HG02610 (cell line): ENCODE measurements at regions not wholly inside any gene's neighbourhood (a gene's known extent, or its start where the extent isn't known, plus 50 kb on each side); places are given as distances from the start of the nearest gene placed in this dataset.
"Not testable (repeated sequence)": the region's sequence is repeated elsewhere in the genome, so short reads cannot be mapped to it uniquely, and the experiment has no call there.

Source experiments
- ATAC-seq: cut with Tn5 transposase; IDR thresholded peaks from one replicate; pipeline ENCODE4 v1.9.1; 2021; ENCODE audit warnings: mild to moderate bottlenecking, moderate library complexity; ENCODE audit not compliant: unreplicated experiment

DNA sequence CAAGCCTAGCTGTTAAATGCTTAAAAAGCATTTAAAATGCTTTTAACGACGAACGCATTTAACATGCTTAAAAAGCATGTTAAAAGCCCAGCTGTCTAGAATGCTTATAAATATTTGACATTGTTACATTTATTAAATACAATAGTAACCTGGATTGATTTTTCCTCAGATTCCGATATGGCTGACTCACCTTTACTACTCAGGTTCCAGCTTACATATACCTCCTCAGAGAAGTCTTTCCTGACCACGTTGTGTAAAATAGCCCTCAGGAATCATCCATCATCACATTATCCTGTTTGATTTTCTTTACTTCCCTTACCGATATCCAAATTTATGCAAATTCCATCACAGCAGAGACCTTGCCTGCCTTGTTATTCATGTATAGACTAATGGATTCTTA, 51.4 kb downstream of the SLC41A2 start:
- ATAC-seq, result no peak

DNA sequence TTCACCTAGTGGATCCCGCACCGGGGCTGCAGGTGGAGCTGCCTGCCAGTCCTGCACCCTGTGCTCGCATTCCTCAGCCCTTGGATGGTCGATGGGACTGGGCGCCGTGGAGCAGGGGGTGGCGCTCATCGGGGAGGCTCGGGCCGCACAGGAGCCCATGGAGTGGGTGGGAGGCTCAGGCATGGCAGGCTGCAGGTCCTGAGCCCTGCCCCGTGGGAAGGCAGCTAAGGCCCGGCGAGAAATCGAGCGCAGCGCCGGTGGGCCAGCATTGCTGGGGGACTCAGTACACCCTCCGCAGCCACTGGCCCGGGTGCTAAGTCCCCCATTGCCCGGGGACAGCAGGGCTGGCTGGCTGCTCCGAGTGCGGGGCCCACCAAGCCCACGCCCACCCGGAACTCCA, 52.6 kb downstream of the SLC41A2 start:
- ATAC-seq, result not testable (repeated sequence)

DNA sequence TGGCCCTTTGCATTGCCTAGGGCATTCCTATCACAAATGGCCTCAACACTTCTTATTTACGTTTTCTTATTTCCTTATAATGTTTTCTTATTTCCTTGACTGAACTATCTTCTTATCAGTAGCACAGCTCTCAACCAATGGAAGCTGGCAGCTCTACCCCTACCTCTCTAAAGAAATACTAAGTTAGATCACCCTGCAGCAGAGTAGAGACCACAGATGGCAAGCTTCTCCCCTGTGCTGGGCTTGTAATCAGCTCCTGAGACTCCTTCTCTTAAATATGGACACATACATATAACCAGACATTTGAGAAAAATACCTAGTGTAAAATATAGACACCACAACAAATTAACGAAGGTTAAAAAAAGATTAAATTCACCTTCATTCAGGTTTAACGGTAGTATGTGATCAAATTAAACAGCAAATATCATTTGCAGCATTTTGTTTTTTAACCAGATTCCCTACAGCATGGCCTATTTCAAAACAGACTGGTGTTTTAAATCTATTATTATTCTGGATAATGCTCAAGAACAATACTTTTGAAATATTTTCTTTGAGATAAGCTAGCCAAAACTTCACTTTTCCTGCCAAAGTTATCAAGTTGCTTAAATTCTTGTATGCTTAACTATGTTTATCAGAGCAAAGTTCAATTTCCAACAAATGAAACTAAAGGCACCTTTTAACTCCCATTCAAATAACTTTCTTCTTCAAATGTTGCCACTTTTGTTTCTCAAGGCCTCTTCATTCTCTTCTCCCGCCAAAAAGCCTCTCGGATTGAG, 54.3 kb downstream of the SLC41A2 start:
- ATAC-seq, result no peak

DNA sequence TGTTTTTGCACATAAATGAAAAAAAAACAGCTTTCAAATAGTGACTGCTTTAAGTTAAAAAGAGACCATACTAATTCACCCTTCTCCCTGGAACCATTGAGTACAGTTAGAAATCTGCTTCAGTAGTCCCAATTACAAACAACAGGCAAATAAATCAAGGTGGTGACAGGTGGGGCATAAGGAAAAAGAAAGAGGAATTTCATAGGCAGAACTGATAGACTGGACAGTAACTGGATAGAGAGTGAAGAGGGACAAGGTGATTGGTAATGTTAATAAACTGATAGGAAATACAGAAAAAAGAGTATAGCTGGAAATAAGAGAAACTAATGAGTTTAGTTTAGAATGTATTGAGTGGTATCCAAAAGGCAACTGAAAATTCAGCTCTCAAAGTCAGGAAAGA, 56.0 kb downstream of the SLC41A2 start:
- no peak for ATAC-seq

DNA sequence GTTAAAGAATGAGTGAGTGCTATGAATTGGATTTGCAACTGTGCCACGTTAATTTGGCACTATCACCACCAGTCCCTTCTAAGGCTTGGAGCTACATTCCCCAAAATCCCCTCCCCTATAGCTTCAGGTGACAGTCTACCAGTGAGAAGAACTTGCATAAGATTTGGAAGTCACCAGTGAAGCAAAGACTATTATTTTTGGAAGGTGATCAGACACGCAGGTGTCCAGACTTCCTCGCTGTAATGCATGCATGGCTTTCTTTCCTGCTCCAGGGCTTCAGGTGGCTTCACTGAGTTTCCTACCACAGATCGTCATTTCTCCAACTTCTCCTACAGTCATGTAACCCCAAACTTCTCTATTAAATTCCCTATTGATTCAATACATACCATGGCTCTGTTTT, 61.4 kb downstream of the SLC41A2 start:
- ATAC-seq, result no peak

DNA sequence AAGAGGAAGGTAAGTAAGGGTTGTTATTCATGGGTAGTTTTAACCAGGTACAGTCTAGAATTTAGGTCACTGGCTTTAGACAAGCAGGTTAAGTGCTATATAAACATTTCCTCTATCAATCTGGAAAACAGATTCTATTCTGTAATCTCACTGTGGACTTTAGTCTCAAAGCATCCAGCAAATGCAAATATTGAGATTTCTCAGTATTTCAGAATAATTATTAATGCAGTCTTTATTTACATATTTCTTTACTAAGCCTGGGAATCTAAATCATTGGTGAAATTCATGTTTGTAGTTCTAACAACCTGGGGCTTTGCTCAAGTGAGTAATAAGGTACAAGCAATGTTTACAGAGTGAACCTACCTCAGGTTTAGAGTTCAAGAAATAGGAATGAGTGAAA, 61.9 kb downstream of the SLC41A2 start:
- ATAC-seq, result no peak

DNA sequence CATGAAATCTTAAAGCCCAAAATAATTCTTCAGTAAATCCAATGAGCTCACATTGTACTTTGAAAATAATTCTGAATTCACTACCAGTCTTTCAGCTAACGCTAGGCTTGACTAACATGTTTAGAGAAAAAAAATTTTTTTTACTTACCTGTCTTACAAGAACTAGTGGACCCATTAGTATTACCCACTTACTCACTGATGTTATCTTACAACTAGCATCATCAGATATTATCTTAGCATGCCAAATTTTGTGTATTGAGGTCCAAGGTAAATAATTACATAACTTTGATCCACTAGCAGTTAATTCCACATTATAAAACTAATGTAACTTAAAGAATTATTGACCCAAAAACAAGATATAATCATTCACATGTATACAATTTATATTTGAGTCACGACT, 62.7 kb downstream of the SLC41A2 start:
- ATAC-seq, result no peak

DNA sequence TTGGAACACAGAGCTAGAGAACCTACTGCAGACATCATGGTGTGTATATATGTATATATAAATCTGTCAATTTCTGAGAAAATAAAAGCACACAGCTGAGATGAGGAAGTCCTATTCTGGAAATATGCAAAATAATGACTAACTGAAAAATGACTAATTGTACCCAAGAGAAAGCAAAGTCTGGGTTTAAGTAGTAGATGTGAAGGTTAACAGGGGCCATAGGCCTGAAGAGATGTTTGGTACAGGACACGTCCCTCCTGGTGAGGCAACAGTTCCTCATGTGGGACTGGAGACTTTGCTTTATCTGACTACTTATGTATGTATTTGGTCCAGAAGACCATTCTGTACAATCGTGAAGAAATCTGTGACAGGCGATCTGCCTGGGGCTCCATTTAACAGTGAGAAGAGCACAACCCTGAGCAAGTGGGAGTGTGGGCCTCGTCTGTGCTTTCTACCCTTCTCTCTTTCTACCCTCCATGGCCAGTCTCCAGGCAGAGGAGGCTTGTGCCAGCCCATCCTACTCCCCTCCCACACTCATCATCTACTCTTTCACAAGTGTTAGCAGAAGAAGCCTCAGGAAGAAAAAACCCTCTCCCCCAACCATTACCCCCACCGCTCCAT, 67.5 kb downstream of the SLC41A2 start:
- no peak for ATAC-seq

DNA sequence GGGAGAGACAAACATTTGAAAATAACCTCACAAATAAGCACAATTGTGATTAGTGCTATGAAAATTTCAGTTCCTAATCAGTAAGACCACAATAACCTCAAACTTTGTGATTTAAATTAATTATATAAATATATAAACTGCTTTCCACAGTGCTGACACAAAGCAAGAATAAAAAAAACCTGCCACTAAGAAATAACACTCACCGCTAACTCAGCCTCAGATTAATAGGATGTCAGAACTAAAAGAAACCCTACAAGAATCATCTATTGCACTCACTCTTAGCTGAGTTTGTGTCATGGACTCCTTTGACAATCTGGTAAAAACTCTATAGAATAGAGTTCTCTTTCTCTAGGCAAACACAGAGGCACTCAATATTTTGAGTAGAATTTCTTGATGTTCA, 68.4 kb downstream of the SLC41A2 start:
- ATAC-seq, result no peak

DNA sequence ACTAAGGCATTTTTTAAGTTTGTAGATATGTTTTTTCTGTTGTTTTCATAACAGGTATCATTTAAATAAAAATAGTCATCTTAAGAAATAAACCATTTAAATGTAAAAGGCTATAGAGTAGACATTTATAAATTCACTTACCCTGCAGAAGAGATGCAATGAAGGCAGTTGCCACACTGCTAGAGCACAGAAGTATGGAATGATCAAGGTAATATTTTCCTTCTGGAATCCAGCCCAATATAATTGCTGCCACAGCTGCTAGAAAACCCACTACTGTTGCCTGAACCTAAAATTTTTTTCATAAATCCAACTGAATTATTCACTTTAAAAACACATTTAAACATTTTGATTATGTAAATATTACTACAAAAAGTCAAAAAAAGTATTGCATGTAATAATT, 69.2 kb downstream of the SLC41A2 start:
- no peak for ATAC-seq

DNA sequence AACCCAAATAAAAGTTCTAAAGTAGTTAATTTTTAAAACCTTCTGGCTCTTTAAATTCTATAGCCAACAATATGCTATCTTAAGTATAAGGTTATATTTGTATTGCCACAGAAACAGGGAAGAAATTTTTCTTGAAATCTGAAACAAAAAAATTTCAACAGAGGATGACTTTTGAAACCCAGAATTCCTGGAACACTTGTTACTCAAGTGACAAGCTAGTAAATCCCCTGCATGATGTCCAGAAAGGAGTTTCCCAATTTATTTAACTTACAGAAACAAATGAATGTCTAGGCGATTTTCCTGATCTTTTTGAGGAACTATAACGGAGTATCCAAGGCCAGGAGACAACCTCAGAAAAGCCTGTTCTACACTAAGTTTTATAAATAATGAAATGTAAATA, 69.6 kb downstream of the SLC41A2 start:
- ATAC-seq, result no peak

DNA sequence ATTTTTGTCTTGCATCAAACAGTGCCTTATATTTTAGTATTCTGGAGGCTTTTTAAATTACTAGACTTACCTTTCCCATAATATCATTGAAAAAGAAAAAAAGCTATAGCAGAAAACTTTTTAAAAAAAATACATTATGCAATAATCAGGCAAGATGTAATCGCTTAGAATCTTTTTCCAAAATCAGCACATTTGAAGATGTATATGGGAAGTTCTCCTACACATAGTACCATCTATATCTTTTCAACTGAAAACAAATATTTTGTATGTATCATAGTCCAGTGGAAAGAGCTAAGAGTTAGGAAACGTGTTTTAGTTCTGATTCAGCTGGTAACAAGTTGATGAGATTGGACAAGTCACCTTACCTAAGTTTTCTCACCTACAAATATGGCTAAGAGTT, 70.6 kb downstream of the SLC41A2 start:
- no peak for ATAC-seq

DNA sequence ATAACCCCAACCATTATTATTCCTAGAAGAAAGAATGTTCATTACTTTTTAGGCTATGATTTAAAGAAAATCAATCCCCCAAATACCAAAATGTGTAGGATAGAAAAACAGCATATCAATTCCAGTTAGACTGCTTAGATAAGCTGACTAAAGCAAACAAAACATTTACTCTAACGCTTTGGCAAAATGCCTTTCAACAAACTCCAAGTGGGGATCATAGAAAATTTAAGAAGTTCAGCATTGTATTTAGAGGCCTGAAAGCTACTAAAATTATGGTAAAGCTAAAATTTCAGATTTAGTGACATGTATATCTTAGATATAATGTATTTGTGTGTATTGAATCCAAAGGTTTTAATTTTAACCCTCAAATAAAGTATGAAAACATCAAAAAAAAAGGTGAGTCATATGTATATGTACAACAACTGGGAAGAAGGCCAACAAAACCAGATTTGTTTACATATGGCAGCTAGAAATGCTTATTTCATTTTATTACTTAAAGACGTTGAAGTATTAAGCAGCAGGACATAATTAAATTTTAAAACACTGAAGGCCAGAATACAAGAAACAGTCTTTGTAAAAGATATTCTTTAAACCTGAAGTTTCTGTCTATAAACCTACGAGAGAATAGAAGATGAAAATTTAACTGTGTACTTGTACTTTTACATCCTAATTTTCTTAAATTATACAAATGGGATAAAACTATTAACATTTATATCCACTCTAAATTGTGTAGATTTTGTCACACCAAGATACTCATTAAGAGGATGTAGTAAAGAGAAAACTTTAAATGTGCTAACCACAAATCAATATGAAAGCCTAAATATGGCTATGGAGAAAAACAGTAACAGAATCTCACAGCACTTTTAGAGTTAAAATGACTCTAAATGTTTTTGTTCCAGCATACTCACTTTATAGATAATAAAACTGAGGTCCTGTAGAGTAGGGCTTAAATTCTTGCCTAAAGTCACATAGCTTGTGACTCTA, 71.4 kb downstream of the SLC41A2 start:
- no peak for ATAC-seq

DNA sequence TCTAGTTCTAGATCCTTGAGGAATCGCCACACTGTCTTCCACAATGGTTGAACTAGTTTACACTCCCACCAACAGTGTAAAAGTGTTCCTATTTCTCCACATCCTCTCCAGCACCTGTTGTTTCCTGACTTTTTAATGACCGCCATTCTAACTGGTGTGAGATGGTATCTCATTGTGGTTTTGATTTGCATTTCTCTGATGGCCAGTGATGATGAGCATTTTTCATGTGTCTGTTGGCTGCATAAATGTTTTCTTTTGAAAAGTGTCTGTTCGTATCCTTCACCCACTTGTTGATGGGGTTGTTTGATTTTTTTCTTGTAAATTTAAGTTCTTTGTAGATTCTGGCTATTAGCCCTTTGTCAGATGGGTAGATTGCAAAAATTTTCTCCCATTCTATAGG, 79.2 kb downstream of the SLC41A2 start:
- ATAC-seq, result not testable (repeated sequence)

DNA sequence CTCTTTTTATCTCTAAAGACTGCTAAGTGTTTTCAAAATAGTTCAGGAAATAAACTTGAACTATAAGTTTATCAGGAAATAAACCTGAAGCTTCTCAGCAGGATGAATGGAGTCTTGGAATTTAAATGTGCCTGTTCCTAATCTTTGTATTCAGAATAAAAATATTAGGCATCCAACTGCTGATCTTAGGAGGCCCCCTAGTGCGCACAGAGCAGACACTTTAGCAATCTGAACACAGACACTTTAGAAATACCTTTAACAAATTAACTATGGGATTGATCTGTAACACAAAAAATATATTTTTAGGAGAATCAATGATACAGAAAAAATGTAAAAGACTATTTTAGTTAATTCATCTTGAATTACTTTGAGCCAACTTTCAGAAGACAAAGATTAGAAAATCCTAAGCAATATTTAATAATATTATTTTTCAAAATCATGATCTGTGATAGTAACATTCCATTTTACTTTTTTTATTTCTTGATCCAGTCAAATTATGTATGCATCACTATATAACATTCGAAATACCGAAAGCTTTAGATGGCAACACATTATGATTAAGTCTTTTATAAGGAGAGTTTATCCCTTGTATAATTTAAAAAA, 80.9 kb downstream of the SLC41A2 start:
- ATAC-seq, result no peak

DNA sequence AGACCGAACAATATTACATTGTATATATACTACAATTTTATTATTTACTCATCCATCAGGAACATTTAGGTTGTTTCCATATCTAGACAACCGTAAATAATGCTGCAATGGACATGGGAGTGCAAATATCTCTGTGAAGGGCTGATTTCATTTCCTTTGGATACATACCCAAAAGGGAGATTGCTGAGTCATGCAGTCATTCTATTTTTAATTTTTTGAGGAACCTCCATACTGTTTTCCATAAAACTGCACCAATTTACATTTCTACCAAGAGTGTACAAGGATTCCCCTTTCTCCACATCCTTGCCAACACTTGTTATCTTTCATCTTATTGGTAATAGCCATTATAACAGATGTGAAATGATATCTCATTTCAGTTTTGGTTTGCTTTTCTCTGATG, 84.7 kb downstream of the SLC41A2 start:
- ATAC-seq, result no peak

DNA sequence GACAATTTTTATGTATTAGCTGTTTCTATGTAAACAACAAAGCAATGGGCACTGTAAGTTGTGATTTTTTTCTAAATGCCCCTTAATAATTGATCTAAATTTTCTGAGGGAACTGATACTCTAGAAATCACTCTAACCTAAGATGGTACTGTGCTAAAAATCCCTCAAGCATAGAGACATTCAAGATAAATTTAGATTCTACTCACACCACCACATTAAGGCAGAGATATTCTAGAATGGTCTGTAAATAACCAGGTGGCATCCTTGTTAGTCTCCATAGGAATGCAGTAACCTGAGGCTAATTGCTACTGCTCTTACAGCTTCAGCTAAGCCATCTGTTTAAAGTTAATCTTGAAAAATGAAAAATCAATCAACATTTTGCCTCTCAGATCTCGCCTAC, 87.3 kb downstream of the SLC41A2 start:
- no peak for ATAC-seq

DNA sequence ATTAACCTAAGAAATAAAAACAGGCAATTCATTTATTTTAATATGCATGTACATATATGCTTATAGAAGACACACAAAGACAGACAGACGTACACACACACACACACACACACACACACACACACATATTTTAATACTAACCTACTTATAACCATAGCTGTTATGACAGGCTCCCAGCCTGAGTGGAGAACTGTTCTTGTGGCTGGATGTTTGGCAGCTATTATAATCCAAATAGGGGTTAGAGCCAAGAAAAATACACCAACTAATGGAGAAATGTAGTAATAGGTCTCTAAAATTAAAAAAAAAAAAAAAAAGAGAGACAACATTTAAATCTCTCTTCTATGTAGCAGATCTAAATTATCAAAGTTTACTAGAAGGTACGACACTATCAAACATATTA, 91.8 kb downstream of the SLC41A2 start:
- no peak for ATAC-seq

DNA sequence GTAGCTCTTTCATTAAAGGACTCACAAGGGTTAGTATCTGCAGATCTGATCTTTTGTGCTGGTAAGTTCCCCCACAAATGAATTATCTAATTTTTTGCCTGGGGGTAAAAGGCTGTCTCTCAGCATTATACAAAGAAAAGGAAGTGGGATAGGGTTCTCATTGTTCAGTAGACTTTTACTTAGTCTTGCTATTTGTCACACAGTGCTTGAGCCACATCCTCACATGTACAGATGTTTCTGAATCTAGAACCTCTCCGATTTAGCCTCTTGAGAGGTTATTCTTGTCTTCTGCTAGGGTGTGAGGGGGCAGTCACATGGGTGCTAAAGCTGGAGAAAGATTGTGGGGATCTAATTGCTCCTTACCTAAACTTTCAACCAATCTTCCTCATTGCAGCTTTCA, 93.0 kb downstream of the SLC41A2 start:
- ATAC-seq, result peak; percentile 87

DNA sequence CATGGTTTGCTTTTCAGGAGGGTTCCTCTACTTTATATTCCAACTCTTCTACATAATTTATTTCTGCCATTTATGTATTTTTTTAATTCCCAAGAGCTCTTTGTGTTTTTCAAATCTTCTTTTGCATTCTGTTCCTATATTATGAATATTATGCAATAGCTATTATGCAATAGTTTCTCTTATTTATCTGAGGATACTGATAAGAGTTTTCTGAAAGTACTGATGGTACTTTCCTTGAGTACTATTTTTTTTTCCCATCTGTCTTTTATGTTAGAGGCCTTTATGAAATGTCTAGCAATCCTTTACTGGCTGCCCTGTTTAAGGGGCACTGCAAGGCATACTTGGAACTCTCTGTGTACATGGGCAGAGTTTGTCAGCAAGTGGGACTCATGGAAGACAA, 93.4 kb downstream of the SLC41A2 start:
- ATAC-seq, result peak; percentile 16

DNA sequence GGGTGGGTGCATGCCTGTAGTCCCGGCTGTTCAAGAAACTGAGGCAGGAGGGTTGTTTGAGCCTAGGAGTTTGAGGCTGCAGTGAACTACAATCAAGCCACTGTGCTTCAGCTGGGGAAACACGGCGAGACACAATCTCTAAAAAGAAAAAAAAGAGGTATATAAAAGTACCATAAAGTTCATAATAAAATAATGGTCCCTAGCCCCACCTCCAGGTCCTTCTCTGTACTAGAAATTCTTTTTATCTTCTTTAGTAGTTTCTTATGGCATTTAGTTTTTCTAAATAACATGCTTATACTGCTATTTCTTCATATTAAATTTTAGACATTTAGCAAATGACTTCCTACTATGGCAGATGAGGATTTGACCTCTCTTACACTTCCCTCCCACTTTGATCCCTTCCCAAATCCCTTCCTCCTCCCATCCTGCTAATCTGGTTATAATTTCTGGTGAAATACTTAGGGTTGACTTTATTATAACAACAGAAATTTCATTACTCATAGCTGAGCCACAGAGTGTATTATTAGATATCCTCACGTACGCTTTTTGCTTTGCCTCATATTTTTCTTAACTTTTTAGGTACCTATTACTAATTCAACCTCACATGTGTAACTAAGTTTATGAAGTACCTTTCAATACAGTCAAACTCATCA, 94.7 kb downstream of the SLC41A2 start:
- ATAC-seq, result no peak
